Upper lobe of left lung (tissue), 6 donors: ENCODE measurements at regions not wholly inside any gene's neighbourhood (a gene's known extent, or its start where the extent isn't known, plus 50 kb on each side); places are given as distances from the start of the nearest gene placed in this dataset.

Source experiments
- ATAC-seq, 2 donors: fragments of 200-7000 bp; cut with Tn5 transposase; one replicate each; pipeline ENCODE4 v1.9.1; 2022; ENCODE audit warnings: mild to moderate bottlenecking in 2 of 2, moderate library complexity in 2 of 2; ENCODE audit not compliant: low FRiP score in 2 of 2
- DNase-seq, 2 donors: peaks; one replicate each; pipeline ENCODE4 v3.0.0-alpha.2; 2019 to 2020
- H3K27ac ChIP-seq, 4 donors: fragments of 200-600 bp; sonication (generic); one replicate each; pipeline ENCODE4 v1.5.1; 2016 to 2019
- H3K27me3 ChIP-seq, 4 donors: fragments of 200-600 bp; sonication (generic); one replicate each; pipeline ENCODE4 v1.5.1; 2017 to 2019
- H3K36me3 ChIP-seq, 4 donors: fragments of 200-600 bp; sonication (generic); one replicate each; pipeline ENCODE4 v1.5.1; 2016 to 2019
- H3K4me1 ChIP-seq, 4 donors: fragments of 200-600 bp; sonication (generic); one replicate each; pipeline ENCODE4 v1.5.1; 2018 to 2019
- H3K4me3 ChIP-seq, 4 donors: fragments of 200-600 bp; sonication (generic); one replicate each; pipeline ENCODE4 v1.5.1; 2017 to 2019; ENCODE audit warnings: mild to moderate bottlenecking in 2 of 4, moderate library complexity in 1 of 4
- H3K9me3 ChIP-seq, 4 donors: fragments of 200-600 bp; sonication (generic); one replicate each; pipeline ENCODE4 v1.5.1; 2018 to 2019
- CTCF ChIP-seq, 6 experiments: fragments of 450-650 bp in 4 of 6; fragments of 200-600 bp in 2 of 6; sonication (generic) in 2 of 6; IDR thresholded peaks; one replicate each; pipeline ENCODE4 v1.5.1; 2016 to 2019; ENCODE audit warnings: antibody characterized with exemption in 6 of 6
- EP300 ChIP-seq, 4 donors: sonication (generic); formaldehyde crosslinking; IDR thresholded peaks; one replicate each; pipeline ENCODE4 v1.5.1; 2017; ENCODE audit warnings: antibody characterized with exemption in 4 of 4, control low read depth in 2 of 4
- POLR2A ChIP-seq, 4 donors: fragments of 450-650 bp; IDR thresholded peaks; one replicate each; pipeline ENCODE4 v1.5.1; 2016 to 2017; ENCODE audit warnings: antibody characterized with exemption in 4 of 4, mild to moderate bottlenecking in 2 of 4
- POLR2AphosphoS5 ChIP-seq, 2 donors: sonication (generic); formaldehyde crosslinking; IDR thresholded peaks; one replicate each; pipeline ENCODE4 v1.5.1; 2017; ENCODE audit warnings: antibody characterized with exemption in 2 of 2
- WGBS, 2 donors: methylation state at CpG; one replicate each; pipeline ENCODE4 v1.1.5; 2017 to 2018; 5-methylcytosine and 5-hydroxymethylcytosine counted together
- donor health status: DM: no; HTN: no; CAD: no; lungs with moderate emphysema.
- donor health status: DM: no; HTN: yes; CAD: no; lungs with severe emphysema.

GRCh38 chr12:58089588-58089987 is 148.2 kb downstream of the ATP23 start:
- DNase-seq, result no peak
- WGBS, 2 donors, result 58 to 62% methylated on average over 3 of the region's 3 CpGs
- H3K4me1 ChIP-seq, result no peaks in the 10 kb centered on the region
- H3K27ac ChIP-seq, result no peak overlapping the region
- no peak overlapping the region for H3K4me3 ChIP-seq
- no peaks in the 10 kb centered on the region for H3K27me3 ChIP-seq
- no peak for TF ChIP-seq EP300 (IDR thresholded peaks at IDR 0.05)
- no peak for TF ChIP-seq CTCF (IDR thresholded peaks at IDR 0.05)
- TF ChIP-seq POLR2A (IDR thresholded peaks at IDR 0.05), result no peak
- no peak for TF ChIP-seq POLR2AphosphoS5 (IDR thresholded peaks at IDR 0.05)
- no peaks in the 10 kb centered on the region for H3K36me3 ChIP-seq
- no peak for ATAC-seq
- no peaks in the 10 kb centered on the region for H3K9me3 ChIP-seq

GRCh38 chr12:58090685-58091084 is 149.3 kb downstream of the ATP23 start:
- DNase-seq (no peak), ATAC-seq (no peak)
- 75 to 85% methylated on average over 5 of the region's 5 CpGs for WGBS, 2 donors

GRCh38 chr12:58095002-58095401 is 153.6 kb downstream of the ATP23 start:
- ATAC-seq, result no peak
- H3K27ac ChIP-seq, result no peak overlapping the region
- DNase-seq, result no peak
- 84 to 90% methylated on average over 1 of the region's 1 CpG for WGBS, 2 donors
- H3K4me1 ChIP-seq, result no peaks in the 10 kb centered on the region
- no peaks in the 10 kb centered on the region for H3K36me3 ChIP-seq
- TF ChIP-seq POLR2AphosphoS5 (IDR thresholded peaks at IDR 0.05) (no peak), EP300 (IDR thresholded peaks at IDR 0.05) (no peak), POLR2A (IDR thresholded peaks at IDR 0.05) (no peak), CTCF (IDR thresholded peaks at IDR 0.05) (no peak)
- no peaks in the 10 kb centered on the region for H3K27me3 ChIP-seq
- H3K9me3 ChIP-seq, result no peaks in the 10 kb centered on the region
- no peak overlapping the region for H3K4me3 ChIP-seq

More at GRCh38 chr12:58090685-58091084, 149.3 kb downstream of the ATP23 start:
- no peaks in the 10 kb centered on the region for H3K36me3 ChIP-seq
- H3K9me3 ChIP-seq, result no peaks in the 10 kb centered on the region
- H3K27me3 ChIP-seq, result no peaks in the 10 kb centered on the region
- TF ChIP-seq EP300 (IDR thresholded peaks at IDR 0.05) (no peak), POLR2A (IDR thresholded peaks at IDR 0.05) (no peak), POLR2AphosphoS5 (IDR thresholded peaks at IDR 0.05) (no peak), CTCF (IDR thresholded peaks at IDR 0.05) (no peak)
- no peak overlapping the region for H3K4me3 ChIP-seq
- H3K27ac ChIP-seq, result no peak overlapping the region
- H3K4me1 ChIP-seq, result no peaks in the 10 kb centered on the region

- DNase-seq (no peak), ATAC-seq (no peak)
- WGBS, 2 donors, result 73 to 90% methylated on average over 3 of the region's 3 CpGs
- Histone ChIP-seq H3K9me3 (no peaks in the 10 kb centered on the region), H3K4me1 (no peaks in the 10 kb centered on the region), H3K27me3 (no peaks in the 10 kb centered on the region), H3K4me3 (no peak overlapping the region), H3K36me3 (no peaks in the 10 kb centered on the region), H3K27ac (no peak overlapping the region)
- TF ChIP-seq POLR2A (IDR thresholded peaks at IDR 0.05) (no peak), EP300 (IDR thresholded peaks at IDR 0.05) (no peak), CTCF (IDR thresholded peaks at IDR 0.05) (no peak), POLR2AphosphoS5 (IDR thresholded peaks at IDR 0.05) (no peak)
Observed at GRCh38 chr12:58097741-58098140, 156.4 kb downstream of the ATP23 start.

- Histone ChIP-seq H3K4me1 (no peaks in the 10 kb centered on the region), H3K27me3 (no peaks in the 10 kb centered on the region), H3K9me3 (no peaks in the 10 kb centered on the region), H3K36me3 (no peaks in the 10 kb centered on the region), H3K27ac (no peak overlapping the region), H3K4me3 (no peak overlapping the region)
- 78 to 89% methylated on average over 4 of the region's 4 CpGs for WGBS, 2 donors
- DNase-seq (no peak), ATAC-seq (no peak)
- TF ChIP-seq POLR2AphosphoS5 (IDR thresholded peaks at IDR 0.05) (no peak), POLR2A (IDR thresholded peaks at IDR 0.05) (no peak), EP300 (IDR thresholded peaks at IDR 0.05) (no peak), CTCF (IDR thresholded peaks at IDR 0.05) (no peak)
Observed at GRCh38 chr12:58099476-58099875, 158.1 kb downstream of the ATP23 start.
